PC-9 (cell line): ENCODE measurements at regions not wholly inside any gene's neighbourhood (a gene's known extent, or its start where the extent isn't known, plus 50 kb on each side); places are given as distances from the start of the nearest gene placed in this dataset.

Experiments used
- BruUV-seq: library from RNA; stranded (reverse); fragments of 400-500 nt; replicated peaks from 2 replicates; lab custom pipeline; 2021; lab: Mats Ljungman, UMichigan
- CTCF ChIA-PET: fragments of 300-600 bp; sonication (Branson Sonifier 250); formaldehyde crosslinking; loops from one replicate; lab custom pipeline; 2022; ENCODE audit warnings: antibody characterized with exemption; lab: Charles Lee
- POLR2A ChIA-PET: fragments of 300-600 bp; sonication (Branson Sonifier 250); formaldehyde crosslinking; loops from one replicate; lab custom pipeline; 2022; ENCODE audit warnings: antibody characterized with exemption; ENCODE audit not compliant: unreplicated experiment; lab: Charles Lee
- DNase-seq, 2 experiments: peaks; one replicate each; pipeline versions ENCODE4 v3.0.0 to v3.0.0-alpha.2; 2015 to 2022; ENCODE audit warnings: mixed read lengths in 1 of 2
- H2AFZ ChIP-seq: fragments of 200-600 bp; sonication (generic); 2 replicates; pipeline ENCODE4 v1.8.1; 2017; ENCODE audit warnings: antibody characterized with exemption
- H3F3A ChIP-seq: fragments of 200-600 bp; sonication (generic); 2 replicates; pipeline ENCODE4 v1.8.1; 2017; ENCODE audit warnings: antibody characterized with exemption, mild to moderate bottlenecking, low read depth; ENCODE audit not compliant: insufficient read depth
- H3K27ac ChIP-seq: fragments of 200-600 bp; sonication (generic); 2 replicates; pipeline ENCODE4 v1.6.1; 2016; ENCODE audit warnings: mixed run types
- H3K27me3 ChIP-seq: fragments of 200-600 bp; sonication (generic); 2 replicates; pipeline ENCODE4 v1.6.1; 2016; ENCODE audit warnings: low read depth, mixed run types; ENCODE audit not compliant: insufficient read depth
- H3K36me3 ChIP-seq: fragments of 200-600 bp; sonication (generic); 2 replicates; pipeline ENCODE4 v1.6.1; 2016; ENCODE audit warnings: low read depth, mixed run types
- H3K4me1 ChIP-seq: fragments of 200-600 bp; sonication (generic); replicated peaks from 2 replicates; pipeline ENCODE4 v1.6.1; 2016; ENCODE audit warnings: mixed run types; ENCODE audit not compliant: insufficient read depth
- H3K4me2 ChIP-seq: fragments of 200-600 bp; sonication (generic); 2 replicates; pipeline ENCODE4 v1.6.1; 2017; ENCODE audit warnings: mixed run types
- H3K4me3 ChIP-seq: fragments of 200-600 bp; sonication (generic); 2 replicates; pipeline ENCODE4 v1.6.1; 2016; ENCODE audit warnings: mixed run types
- H3K79me2 ChIP-seq: fragments of 200-600 bp; sonication (generic); 2 replicates; pipeline ENCODE4 v1.6.1; 2017; ENCODE audit warnings: low read depth, mixed run types
- H3K9me2 ChIP-seq: fragments of 200-600 bp; sonication (generic); 2 replicates; pipeline ENCODE4 v1.8.1; 2017; ENCODE audit warnings: mild to moderate bottlenecking; ENCODE audit not compliant: insufficient read depth
- H3K9me3 ChIP-seq: fragments of 200-600 bp; sonication (generic); 2 replicates; pipeline ENCODE4 v1.8.1; 2016; ENCODE audit warnings: low read depth; ENCODE audit not compliant: insufficient read depth
- H4K20me1 ChIP-seq: fragments of 200-600 bp; sonication (generic); 2 replicates; pipeline ENCODE4 v1.8.1; 2017; ENCODE audit not compliant: insufficient read depth
- EZH2 ChIP-seq: fragments of 200-600 bp; sonication (generic); IDR thresholded peaks from 2 replicates; pipeline ENCODE4 v1.8.0; 2017; ENCODE audit warnings: antibody characterized with exemption, low read depth
- intact Hi-C: fragments of 100-400 bp; cut with micrococcal nuclease; formaldehyde crosslinking; loops from one replicate; pipeline ENCODE4 v1.10.0; 2022; ENCODE audit not compliant: unreplicated experiment
- TF ChIP-seq, protein P1 (sequence below): fragments of 200-600 bp; sonication (generic); conservative IDR thresholded peaks from 2 replicates; pipeline ENCODE4 v1.6.1; 2017; ENCODE audit warnings: mixed run types, antibody characterized with exemption, mild to moderate bottlenecking, moderate library complexity

- ChIA-PET CTCF (no interaction called here), POLR2A (no interaction called here)
- H2AFZ ChIP-seq = no peak overlapping the region
- no TSS peak for BruUV-seq
- TF ChIP-seq, protein P1, sequence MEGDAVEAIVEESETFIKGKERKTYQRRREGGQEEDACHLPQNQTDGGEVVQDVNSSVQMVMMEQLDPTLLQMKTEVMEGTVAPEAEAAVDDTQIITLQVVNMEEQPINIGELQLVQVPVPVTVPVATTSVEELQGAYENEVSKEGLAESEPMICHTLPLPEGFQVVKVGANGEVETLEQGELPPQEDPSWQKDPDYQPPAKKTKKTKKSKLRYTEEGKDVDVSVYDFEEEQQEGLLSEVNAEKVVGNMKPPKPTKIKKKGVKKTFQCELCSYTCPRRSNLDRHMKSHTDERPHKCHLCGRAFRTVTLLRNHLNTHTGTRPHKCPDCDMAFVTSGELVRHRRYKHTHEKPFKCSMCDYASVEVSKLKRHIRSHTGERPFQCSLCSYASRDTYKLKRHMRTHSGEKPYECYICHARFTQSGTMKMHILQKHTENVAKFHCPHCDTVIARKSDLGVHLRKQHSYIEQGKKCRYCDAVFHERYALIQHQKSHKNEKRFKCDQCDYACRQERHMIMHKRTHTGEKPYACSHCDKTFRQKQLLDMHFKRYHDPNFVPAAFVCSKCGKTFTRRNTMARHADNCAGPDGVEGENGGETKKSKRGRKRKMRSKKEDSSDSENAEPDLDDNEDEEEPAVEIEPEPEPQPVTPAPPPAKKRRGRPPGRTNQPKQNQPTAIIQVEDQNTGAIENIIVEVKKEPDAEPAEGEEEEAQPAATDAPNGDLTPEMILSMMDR = no peak
- TF ChIP-seq EZH2 = no peak
- no peak overlapping the region for H3K27ac ChIP-seq
- DNase-seq = no peak
- H3K27me3 ChIP-seq = no peaks in the 10 kb centered on the region
- H3K79me2 ChIP-seq = no peaks in the 10 kb centered on the region
- no peak overlapping the region for H3K4me3 ChIP-seq
- H3K36me3 ChIP-seq = no peaks in the 10 kb centered on the region
- no peaks in the 10 kb centered on the region for H4K20me1 ChIP-seq
- intact Hi-C loops = no loop called here
- no peaks in the 10 kb centered on the region for H3K9me3 ChIP-seq
- no peaks in the 10 kb centered on the region for H3K4me1 ChIP-seq
- no peak overlapping the region for H3K4me2 ChIP-seq
- no peaks in the 10 kb centered on the region for H3F3A ChIP-seq
- 0 out of 2 replicates have a peak, but pooled peaks cover 4% of the 10 kb centered on the region for H3K9me2 ChIP-seq
Measured at GRCh38 chr1:95179205-95179986, 54.6 kb upstream of the RWDD3 start.

GRCh38 chr1:95180371-95180770 is 53.6 kb upstream of the RWDD3 start:
- H3K4me3 ChIP-seq = no peak overlapping the region
- ChIA-PET CTCF (no interaction called here), POLR2A (no interaction called here)
- no peaks in the 10 kb centered on the region for H3K79me2 ChIP-seq
- no peak overlapping the region for H3K27ac ChIP-seq
- H3K36me3 ChIP-seq = no peaks in the 10 kb centered on the region
- no peak overlapping the region for H2AFZ ChIP-seq
- H3K27me3 ChIP-seq = no peaks in the 10 kb centered on the region
- DNase-seq = no peak
- H3K4me1 ChIP-seq = no peaks in the 10 kb centered on the region
- no peak overlapping the region for H3K4me2 ChIP-seq
- TF ChIP-seq EZH2 = no peak
- TF ChIP-seq, protein P1 = no peak
- H3K9me2 ChIP-seq = 0 out of 2 replicates have a peak, but pooled peaks cover 4% of the 10 kb centered on the region
- H3F3A ChIP-seq = no peaks in the 10 kb centered on the region
- intact Hi-C loops = no loop called here
- BruUV-seq = no TSS peak
- no peaks in the 10 kb centered on the region for H4K20me1 ChIP-seq
- no peaks in the 10 kb centered on the region for H3K9me3 ChIP-seq

- no peaks in the 10 kb centered on the region for H3F3A ChIP-seq
- H3K36me3 ChIP-seq = no peaks in the 10 kb centered on the region
- H2AFZ ChIP-seq = no peak overlapping the region
- ChIA-PET CTCF (no interaction called here), POLR2A (no interaction called here)
- H3K4me2 ChIP-seq = no peak overlapping the region
- no peaks in the 10 kb centered on the region for H3K4me1 ChIP-seq
- TF ChIP-seq EZH2 = no peak
- TF ChIP-seq, protein P1 = no peak
- no peaks in the 10 kb centered on the region for H4K20me1 ChIP-seq
- DNase-seq = no peak
- no peaks in the 10 kb centered on the region for H3K79me2 ChIP-seq
- no peak overlapping the region for H3K27ac ChIP-seq
- H3K9me2 ChIP-seq = peaks cover under 1% of the 10 kb centered on the region; the same call in 1 of the 2 replicates
- intact Hi-C loops = no loop called here
- H3K27me3 ChIP-seq = no peaks in the 10 kb centered on the region
- H3K9me3 ChIP-seq = no peaks in the 10 kb centered on the region
- no TSS peak for BruUV-seq
- no peak overlapping the region for H3K4me3 ChIP-seq
Measured at GRCh38 chr1:95181096-95181495, 52.9 kb upstream of the RWDD3 start.
